GM03348 (cell line): ENCODE measurements at regions not wholly inside any gene's neighbourhood (a gene's known extent, or its start where the extent isn't known, plus 50 kb on each side); places are given as distances from the start of the nearest gene placed in this dataset.
A peak's percentile ranks its signal among the peaks of the same experiment; 100 is the strongest.

ENCODE experiments used
- DNase-seq: peaks from one replicate; pipeline ENCODE4 v3.0.0; 2012; ENCODE audit warnings: low spot score

DNA sequence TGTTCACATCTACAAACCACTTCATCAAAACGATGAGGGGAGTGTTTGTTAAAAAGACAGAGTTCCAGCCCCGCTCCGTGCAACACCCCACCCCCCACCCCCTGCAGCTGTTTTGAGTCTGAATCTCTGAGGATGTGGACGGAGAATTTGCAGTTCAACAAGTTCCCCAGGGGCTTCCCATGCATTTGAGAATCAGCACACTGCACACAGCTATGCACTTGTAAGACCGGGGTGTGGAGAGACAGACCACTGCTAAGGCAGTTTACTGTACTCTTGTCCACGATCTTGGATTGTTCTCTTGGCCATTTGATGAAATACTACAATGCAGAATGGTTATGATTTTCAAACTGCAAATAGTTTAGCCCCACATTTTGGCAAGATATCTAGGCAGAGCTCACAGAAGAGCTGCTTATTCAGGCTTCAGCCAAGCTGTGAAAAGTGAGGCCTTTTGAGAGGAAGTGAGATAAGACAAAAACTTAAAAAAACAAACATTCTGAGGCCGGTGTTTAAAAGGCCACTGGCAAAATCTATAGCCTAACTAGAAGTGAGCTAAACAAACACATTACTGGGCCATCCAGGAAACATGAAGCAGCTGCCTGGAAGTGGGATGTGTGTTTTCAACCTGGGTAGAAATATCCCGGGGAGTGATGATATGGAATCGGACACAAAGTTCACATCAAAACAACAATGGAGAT is 308.2 kb upstream of the ADAMTS9 start:
- peak; percentile 11 for DNase-seq

- no peak for DNase-seq
Observed at GRCh38 chr3:64993781-64994180, 306.0 kb upstream of the ADAMTS9 start.

- no peak for DNase-seq
Observed at GRCh38 chr3:64992530-64993285, 304.9 kb upstream of the ADAMTS9 start.

DNA sequence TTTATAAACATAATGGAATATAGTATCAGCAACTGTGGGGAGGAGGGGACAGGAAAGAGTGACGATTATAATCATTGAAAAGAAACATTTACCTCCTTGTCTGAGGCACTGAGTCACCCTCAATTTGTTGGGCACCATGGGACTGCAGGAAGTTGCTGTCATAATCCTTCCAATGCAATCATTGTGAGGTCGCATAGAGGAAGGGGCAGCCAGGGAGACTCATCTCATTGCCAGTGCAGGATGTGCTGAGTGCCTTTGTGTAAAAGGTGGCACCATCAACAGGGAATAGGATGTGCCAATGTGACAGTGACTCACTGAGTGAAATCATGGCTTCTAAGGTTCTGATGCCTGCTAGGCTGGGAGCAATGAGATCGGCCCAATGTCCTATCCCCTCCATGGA is 300.4 kb upstream of the ADAMTS9 start:
- DNase-seq, result no peak

DNA sequence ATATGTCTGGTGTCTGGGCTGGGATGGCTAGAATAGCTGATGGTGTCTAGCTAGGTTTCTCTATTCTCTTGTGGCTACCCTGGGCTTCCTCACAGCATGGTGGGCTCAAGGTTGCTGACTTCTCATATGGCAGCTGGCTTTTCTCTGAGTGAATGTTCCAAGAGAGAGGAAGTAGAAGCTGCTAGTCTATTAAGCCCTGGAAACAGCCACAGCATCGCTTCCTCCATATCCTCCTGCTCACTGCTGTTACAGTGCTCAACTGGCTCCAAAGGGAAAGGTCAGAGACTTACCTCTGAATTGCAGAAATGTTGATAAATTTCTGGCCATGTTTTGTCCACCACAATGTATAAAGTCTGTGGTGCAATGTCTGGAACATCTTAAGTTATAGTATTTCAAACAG is 299.9 kb upstream of the ADAMTS9 start:
- no peak for DNase-seq

DNA sequence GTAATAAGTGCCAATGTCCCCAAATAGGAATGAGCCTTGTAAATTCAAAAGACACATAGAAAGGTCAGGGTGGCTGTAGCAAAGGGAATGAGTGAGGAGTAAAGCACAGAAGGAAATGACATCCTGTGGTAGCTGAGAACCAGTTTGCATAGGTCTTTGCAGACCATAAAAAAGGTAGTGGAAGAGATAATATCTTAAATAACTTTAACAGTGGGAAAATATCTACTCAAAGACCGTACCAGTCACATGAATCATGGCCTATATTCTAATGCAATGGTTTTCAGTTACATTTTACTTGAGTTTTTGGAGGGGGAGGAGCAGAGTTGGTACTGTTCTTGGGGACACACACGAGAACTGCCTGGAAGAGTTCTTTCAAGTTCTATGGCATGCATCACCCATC is 297.3 kb upstream of the ADAMTS9 start:
- DNase-seq, result no peak

GRCh38 chr3:64983583-64984359 is 296.0 kb upstream of the ADAMTS9 start:
- no peak for DNase-seq

GRCh38 chr3:64977308-64978100 is 289.7 kb upstream of the ADAMTS9 start:
- no peak for DNase-seq

- DNase-seq, result no peak
Observed at GRCh38 chr3:64976456-64976855, 288.7 kb upstream of the ADAMTS9 start.

DNA sequence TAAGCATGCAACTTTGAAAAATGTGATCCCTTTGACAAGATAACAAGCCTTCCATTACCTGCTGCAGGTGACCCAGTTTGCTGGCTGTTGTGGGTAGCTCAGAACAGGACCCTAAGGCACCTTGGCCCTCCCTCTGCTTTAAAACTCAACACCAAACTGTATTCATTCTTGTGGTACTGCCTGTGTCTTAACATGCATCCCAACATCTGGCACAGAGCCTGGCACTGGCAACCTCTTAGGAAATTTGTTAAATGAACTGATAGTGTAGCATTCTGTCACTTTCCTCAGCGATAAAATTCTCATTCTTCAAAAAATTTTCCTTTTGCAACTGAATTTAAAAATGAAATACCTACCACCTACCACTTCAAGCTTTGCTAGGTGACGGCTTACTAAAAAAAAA is 287.3 kb upstream of the ADAMTS9 start:
- DNase-seq, result no peak

GRCh38 chr3:64974401-64974800 is 286.6 kb upstream of the ADAMTS9 start:
- no peak for DNase-seq

DNA sequence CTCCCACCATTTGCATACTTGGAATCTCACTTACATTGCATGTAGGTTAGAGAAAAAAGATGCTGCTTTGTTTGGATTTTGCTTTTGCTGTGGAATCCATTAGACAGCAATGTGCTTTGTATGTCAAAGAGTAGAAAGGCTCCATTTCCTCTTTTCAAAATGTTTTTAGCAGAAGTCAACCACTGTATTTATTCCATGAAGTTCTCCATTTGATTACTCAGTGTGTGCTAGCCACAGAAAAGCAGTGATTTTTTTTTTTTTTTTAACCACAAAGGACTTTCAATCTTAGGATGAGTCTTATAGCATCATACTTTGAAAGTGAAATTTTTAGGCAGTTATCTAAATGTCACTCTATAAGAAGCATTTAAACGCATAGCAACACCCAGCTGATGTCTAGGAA is 285.0 kb upstream of the ADAMTS9 start:
- no peak for DNase-seq

DNA sequence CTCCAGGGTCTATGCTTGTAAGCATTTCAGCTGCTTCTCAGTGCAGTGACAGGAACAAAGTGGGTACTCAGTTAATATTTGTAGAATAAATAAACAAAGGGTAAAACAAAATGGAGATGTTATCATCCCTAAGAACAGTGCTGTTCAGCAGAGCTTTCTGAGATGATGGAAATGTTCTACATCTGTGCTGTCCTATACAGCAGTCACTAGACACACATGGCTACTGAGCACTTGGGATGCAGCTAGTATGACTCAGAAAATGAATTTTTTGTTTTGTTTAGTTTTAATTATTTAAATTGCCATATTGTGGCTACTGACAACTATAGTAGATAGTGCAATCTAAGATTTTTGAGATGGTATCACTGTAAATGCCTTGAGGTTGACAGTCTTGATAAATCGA is 283.8 kb upstream of the ADAMTS9 start:
- DNase-seq, result no peak

DNA sequence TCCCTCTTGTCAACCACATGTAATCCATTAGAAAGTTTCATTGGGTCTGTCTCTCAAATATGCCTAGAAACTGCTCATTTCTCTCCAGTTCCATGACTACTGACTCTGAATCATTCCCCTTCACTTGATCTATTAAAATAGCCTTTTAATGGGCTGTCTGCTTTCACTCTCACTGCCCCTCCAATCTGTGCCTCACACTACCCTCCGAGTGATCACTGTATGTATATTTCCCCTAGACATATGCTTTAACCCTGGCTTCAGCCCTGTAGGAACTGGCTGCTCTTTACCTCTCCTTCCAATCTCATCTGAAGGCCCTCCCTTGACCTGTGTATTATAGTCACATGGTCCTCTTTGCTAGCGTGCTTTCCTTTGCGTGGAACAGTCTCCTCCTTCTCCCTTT is 282.8 kb upstream of the ADAMTS9 start:
- no peak for DNase-seq

DNA sequence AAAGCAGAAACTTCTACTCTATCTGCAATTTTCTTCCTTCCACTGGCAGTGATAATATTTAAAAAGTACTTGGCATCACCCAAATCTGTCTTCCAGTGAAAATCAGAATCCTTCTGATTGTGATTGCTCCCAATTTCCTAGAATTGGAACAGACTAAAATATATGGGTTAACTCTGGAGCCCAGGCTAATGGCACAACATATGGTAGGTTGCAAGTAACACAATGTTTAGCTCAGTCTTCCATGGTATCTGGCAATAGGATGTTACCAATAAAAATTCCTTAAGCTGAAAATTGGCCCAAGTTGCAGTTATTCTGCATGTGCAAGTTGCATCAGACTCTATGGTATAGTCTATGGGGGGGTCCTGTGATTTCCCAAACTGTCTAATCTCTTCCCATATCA is 273.5 kb upstream of the ADAMTS9 start:
- DNase-seq, result no peak

DNA sequence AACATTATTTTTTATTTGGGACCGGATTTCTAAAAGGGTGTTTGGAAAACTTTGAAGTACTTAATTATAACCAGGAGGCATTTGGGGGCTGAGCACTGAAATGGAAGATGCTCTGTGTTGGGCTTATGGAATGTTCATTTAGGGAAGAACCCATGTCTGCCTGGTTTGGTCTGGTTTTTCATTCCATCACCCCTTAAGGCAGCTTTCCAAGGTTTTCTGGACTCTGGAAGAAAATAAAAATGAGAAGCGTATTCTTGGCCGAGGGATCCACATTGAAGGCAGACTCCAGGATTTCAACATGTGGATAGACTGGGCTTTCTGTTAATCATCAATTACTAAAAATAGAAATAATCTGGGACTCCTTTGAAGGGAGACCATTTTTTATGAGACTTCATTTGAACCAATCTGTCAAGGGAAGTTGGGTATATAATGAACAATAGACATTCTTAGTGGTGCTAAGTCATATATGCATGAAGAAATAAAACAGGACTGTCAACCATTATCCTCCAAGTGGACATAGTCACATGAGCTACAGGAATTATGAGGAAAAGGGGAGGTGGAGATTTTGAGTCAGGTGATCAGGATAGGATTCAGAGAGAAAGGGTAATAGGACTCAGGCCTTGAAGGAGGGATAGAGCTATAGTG is 270.5 kb upstream of the ADAMTS9 start:
- no peak for DNase-seq

GRCh38 chr3:64957408-64958198 is 269.8 kb upstream of the ADAMTS9 start:
- DNase-seq, result no peak

- DNase-seq, result no peak
Observed at GRCh38 chr3:64956711-64957325, 269.0 kb upstream of the ADAMTS9 start.

- no peak for DNase-seq
Observed at GRCh38 chr3:64954995-64955636, 267.3 kb upstream of the ADAMTS9 start.

GRCh38 chr3:64945171-64945729 is 257.4 kb upstream of the ADAMTS9 start:
- no peak for DNase-seq
